Progenitor cell of endocrine pancreas (in vitro differentiated cells): ENCODE measurements at regions not wholly inside any gene's neighbourhood (a gene's known extent, or its start where the extent isn't known, plus 50 kb on each side); places are given as distances from the start of the nearest gene placed in this dataset.

ENCODE experiments used
- DNase-seq: peaks from one replicate; pipeline ENCODE4 v3.0.0; 2021; ENCODE audit warnings: low spot score; ENCODE audit not compliant: unreplicated experiment
- H3K27ac Mint-ChIP-seq: 2 replicates; pipeline ENCODE4 v1.8.0; 2021; ENCODE audit warnings: mild to moderate bottlenecking, moderate library complexity, mixed read lengths
- H3K27me3 Mint-ChIP-seq: 2 replicates; pipeline ENCODE4 v1.8.0; 2021; ENCODE audit warnings: mixed read lengths
- H3K36me3 Mint-ChIP-seq: 2 replicates; pipeline ENCODE4 v1.8.0; 2022; ENCODE audit warnings: mixed read lengths; ENCODE audit not compliant: insufficient read depth
- H3K4me1 Mint-ChIP-seq: 2 replicates; pipeline ENCODE4 v1.8.0; 2021; ENCODE audit warnings: low read depth, mixed read lengths
- H3K4me3 Mint-ChIP-seq: 2 replicates; pipeline ENCODE4 v1.8.0; 2021; ENCODE audit warnings: low read depth, mild to moderate bottlenecking, moderate library complexity, mixed read lengths
- H3K9me3 Mint-ChIP-seq: 2 replicates; pipeline ENCODE4 v1.8.0; 2021; ENCODE audit warnings: low read depth, mixed read lengths
- TF ChIP-seq, protein P1 (sequence below): fragments of 200-600 bp; sonication (generic); IDR thresholded peaks from one replicate; pipeline ENCODE4 v1.5.0; 2021; ENCODE audit warnings: antibody characterized with exemption, mild to moderate bottlenecking; ENCODE audit not compliant: unreplicated experiment

- no peak overlapping the region for H3K27ac Mint-ChIP-seq
- TF ChIP-seq, protein P1, sequence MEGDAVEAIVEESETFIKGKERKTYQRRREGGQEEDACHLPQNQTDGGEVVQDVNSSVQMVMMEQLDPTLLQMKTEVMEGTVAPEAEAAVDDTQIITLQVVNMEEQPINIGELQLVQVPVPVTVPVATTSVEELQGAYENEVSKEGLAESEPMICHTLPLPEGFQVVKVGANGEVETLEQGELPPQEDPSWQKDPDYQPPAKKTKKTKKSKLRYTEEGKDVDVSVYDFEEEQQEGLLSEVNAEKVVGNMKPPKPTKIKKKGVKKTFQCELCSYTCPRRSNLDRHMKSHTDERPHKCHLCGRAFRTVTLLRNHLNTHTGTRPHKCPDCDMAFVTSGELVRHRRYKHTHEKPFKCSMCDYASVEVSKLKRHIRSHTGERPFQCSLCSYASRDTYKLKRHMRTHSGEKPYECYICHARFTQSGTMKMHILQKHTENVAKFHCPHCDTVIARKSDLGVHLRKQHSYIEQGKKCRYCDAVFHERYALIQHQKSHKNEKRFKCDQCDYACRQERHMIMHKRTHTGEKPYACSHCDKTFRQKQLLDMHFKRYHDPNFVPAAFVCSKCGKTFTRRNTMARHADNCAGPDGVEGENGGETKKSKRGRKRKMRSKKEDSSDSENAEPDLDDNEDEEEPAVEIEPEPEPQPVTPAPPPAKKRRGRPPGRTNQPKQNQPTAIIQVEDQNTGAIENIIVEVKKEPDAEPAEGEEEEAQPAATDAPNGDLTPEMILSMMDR, result no peak
- H3K9me3 Mint-ChIP-seq, result peaks cover 14% of the 10 kb centered on the region
- H3K27me3 Mint-ChIP-seq, result no peaks in the 10 kb centered on the region
- H3K4me3 Mint-ChIP-seq, result no peak overlapping the region
- no peaks in the 10 kb centered on the region for H3K36me3 Mint-ChIP-seq
- peaks cover 12% of the 10 kb centered on the region for H3K4me1 Mint-ChIP-seq
- no peak for DNase-seq
Measured at GRCh38 chr12:91910871-91911388, 234.7 kb downstream of the BTG1 start.

- no peak for DNase-seq
- Mint-ChIP-seq H3K4me1 (peaks cover 13% of the 10 kb centered on the region), H3K36me3 (peaks cover 2% of the 10 kb centered on the region), H3K4me3 (no peak overlapping the region), H3K9me3 (peaks cover 28% of the 10 kb centered on the region), H3K27me3 (no peaks in the 10 kb centered on the region), H3K27ac (no peak overlapping the region)
- TF ChIP-seq, protein P1, result no peak
Measured at GRCh38 chr12:91902860-91903683, 242.6 kb downstream of the BTG1 start.

- Mint-ChIP-seq H3K27me3 (no peaks in the 10 kb centered on the region), H3K36me3 (peaks cover 2% of the 10 kb centered on the region), H3K27ac (no peak overlapping the region), H3K9me3 (peaks cover 23% of the 10 kb centered on the region), H3K4me1 (peaks cover 15% of the 10 kb centered on the region), H3K4me3 (no peak overlapping the region)
- DNase-seq, result no peak
- TF ChIP-seq, protein P1, result no peak
Measured at GRCh38 chr12:91901381-91902074, 244.1 kb downstream of the BTG1 start.

- H3K27me3 Mint-ChIP-seq, result no peaks in the 10 kb centered on the region
- H3K4me1 Mint-ChIP-seq, result peaks cover 18% of the 10 kb centered on the region
- no peak overlapping the region for H3K27ac Mint-ChIP-seq
- peaks cover 2% of the 10 kb centered on the region for H3K36me3 Mint-ChIP-seq
- DNase-seq, result no peak
- TF ChIP-seq, protein P1, result no peak
- H3K4me3 Mint-ChIP-seq, result no peak overlapping the region
- H3K9me3 Mint-ChIP-seq, result peaks cover 23% of the 10 kb centered on the region
Measured at GRCh38 chr12:91900971-91901370, 244.7 kb downstream of the BTG1 start.

GRCh38 chr12:91899056-91899455 is 246.6 kb downstream of the BTG1 start:
- DNase-seq, result no peak
- no peaks in the 10 kb centered on the region for H3K27me3 Mint-ChIP-seq
- TF ChIP-seq, protein P1, result no peak
- H3K4me3 Mint-ChIP-seq, result no peak overlapping the region
- peaks cover 16% of the 10 kb centered on the region for H3K4me1 Mint-ChIP-seq
- peaks cover 19% of the 10 kb centered on the region for H3K9me3 Mint-ChIP-seq
- no peak overlapping the region for H3K27ac Mint-ChIP-seq
- peaks cover 2% of the 10 kb centered on the region for H3K36me3 Mint-ChIP-seq
